VCaP (cell line): ENCODE measurements at regions not wholly inside any gene's neighbourhood (a gene's known extent, or its start where the extent isn't known, plus 50 kb on each side); places are given as distances from the start of the nearest gene placed in this dataset.
"Not testable (repeated sequence)": the region's sequence is repeated elsewhere in the genome, so short reads cannot be mapped to it uniquely, and the experiment has no call there.

Experiments
- H3K27ac ChIP-seq: fragments of 450-650 bp; 2 replicates; pipeline ENCODE4 v1.5.1; 2017
- TF ChIP-seq, protein P1 (sequence below): fragments of 450-650 bp; conservative IDR thresholded peaks from 2 replicates; pipeline ENCODE4 v1.5.1; 2017; ENCODE audit warnings: mild to moderate bottlenecking, moderate library complexity

DNA sequence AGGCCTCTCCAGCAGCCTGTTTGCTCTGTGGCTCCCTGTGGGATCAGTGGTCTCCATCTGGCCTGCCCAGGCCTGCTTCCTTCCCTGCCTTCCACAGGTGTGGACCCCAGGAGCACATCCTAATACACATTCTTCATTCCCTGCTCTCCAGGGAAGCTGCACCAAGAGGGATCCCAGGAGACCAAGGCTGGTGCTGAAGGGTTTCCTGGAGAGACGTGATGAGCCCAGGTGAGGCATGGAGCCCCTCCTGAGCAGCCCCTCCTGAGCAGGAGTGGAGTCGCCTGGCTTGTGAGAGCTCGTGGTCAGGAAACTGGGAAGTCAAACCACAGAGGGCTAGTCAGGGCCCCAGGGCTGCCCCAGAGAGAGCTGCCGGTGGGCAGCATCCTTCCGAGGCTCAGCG, 561.4 kb downstream of the MATN1 start:
- H3K27ac ChIP-seq: no peak overlapping the region
- TF ChIP-seq, protein P1, sequence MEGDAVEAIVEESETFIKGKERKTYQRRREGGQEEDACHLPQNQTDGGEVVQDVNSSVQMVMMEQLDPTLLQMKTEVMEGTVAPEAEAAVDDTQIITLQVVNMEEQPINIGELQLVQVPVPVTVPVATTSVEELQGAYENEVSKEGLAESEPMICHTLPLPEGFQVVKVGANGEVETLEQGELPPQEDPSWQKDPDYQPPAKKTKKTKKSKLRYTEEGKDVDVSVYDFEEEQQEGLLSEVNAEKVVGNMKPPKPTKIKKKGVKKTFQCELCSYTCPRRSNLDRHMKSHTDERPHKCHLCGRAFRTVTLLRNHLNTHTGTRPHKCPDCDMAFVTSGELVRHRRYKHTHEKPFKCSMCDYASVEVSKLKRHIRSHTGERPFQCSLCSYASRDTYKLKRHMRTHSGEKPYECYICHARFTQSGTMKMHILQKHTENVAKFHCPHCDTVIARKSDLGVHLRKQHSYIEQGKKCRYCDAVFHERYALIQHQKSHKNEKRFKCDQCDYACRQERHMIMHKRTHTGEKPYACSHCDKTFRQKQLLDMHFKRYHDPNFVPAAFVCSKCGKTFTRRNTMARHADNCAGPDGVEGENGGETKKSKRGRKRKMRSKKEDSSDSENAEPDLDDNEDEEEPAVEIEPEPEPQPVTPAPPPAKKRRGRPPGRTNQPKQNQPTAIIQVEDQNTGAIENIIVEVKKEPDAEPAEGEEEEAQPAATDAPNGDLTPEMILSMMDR: no peak

DNA sequence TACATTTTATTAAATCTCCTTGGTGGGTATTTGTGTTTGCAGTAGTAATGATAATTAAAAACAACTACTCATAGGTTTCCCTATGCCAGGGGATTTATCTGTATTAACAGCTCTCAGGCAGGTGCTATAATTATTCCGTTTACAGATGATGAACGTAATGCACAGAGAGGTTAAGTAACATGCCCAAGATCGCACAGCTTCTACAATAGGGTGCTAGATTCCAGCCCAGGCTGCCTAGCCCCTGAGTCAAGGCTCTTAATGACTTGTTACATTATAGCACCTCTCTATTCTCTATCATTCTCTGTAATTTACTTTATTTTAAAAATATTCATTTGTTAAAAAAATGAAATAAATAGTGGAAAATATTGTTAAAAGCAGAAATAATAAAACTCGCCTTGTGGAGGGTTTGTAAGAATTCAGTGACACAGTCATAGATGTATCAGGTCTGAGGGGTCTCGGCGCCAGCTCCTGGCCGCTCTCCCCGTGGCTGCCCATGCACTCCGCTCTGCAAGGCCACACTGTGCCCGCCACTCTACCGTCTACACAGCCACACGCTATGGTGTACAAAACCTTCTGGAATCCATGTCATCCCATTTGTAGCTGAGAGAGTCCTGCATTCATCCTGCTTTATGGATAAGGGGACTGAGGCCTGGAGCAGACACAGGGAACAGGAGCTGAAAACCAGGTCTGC, 562.2 kb downstream of the MATN1 start:
- H3K27ac ChIP-seq: no peak overlapping the region
- TF ChIP-seq, protein P1: no peak

DNA sequence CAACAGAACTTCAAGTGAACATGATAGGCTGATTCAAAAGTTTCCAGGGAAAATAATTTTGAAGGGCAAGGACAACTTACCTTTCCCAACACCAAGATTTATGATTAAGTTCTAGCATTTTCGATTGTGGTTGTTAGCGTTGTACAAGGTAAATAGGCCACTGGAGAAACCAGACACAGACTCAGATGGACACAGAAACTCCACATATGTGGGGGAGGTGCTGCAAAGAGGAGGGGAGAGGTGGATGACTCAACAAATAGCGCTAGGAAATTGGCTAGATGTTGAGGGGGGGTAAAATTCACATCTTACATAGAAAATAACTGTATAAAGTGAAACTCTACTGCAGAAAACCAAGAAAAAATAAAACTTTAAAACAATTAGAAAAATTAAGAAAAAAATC, 564.4 kb downstream of the MATN1 start:
- TF ChIP-seq, protein P1: no peak
- no peak overlapping the region for H3K27ac ChIP-seq

DNA sequence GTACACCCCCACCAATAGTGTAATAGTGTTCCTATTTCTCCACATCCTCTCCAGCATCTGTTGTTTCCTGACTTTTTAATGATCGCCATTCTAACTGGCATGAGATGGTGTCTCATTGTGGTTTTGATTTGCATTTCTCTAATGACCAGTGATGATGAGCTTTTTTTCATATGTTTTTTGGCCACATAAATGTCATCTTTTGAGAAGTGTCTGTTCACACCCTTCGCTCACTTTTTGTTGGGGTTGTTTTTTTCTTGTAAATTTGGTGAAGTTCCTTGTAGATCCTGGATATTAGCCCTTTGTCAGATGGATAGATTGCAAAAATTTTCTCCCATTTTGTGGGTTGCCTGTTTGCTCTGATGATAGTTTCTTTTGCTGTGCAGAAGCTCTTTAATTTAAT, 567.7 kb downstream of the MATN1 start:
- not testable (repeated sequence) for H3K27ac ChIP-seq

DNA sequence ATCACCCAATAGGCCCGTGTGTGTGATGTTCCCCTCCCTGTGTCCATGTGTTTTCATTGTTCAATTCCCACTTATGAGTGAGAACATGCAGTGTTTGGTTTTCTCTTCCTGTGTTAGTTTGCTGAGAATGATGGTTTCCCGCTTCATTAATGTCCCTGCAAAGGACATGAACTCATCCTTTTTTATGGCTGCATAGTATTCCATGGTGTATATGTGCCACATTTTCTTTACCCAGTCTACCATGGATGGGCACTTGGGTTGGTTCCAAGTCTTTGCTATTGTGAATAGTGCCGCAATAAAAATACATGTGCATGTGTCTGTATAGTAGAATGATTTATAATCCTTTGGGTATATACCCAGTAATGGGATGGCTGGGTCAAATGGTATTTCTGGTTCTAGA, 568.1 kb downstream of the MATN1 start:
- H3K27ac ChIP-seq: not testable (repeated sequence)

DNA sequence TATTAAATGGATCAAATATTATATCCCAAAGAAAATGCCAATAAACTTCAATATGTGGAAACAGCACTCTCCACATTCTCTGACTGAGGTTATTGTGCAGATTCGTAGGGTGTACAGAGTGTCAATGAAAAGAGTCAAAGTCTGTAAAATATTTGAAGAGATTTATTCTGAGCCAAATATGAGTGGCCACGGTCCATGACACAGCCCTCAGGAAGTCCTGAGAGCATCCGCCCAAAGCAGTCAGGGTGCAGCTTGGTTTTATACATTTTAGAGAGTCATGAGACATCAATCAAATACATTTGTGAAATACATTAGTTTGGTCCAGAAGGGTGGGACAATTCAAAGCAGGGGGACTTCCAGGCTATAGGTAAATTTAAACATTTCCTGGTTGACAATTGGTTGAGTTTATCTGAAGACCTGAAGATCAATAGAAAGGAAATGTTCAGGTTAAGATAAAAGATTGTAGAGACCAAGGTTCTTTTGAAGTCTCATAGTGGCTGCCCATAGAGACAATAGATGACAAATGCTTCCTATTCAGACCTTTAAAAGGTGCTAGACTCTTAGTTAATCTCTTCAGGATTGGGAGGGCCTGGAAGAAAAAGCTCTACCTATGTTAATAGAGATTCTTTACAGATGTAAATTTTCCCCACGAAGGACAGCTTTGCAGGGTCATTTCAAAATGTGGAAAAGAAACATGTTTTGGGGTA, 569.5 kb downstream of the MATN1 start:
- TF ChIP-seq, protein P1: no peak
- no peak overlapping the region for H3K27ac ChIP-seq

DNA sequence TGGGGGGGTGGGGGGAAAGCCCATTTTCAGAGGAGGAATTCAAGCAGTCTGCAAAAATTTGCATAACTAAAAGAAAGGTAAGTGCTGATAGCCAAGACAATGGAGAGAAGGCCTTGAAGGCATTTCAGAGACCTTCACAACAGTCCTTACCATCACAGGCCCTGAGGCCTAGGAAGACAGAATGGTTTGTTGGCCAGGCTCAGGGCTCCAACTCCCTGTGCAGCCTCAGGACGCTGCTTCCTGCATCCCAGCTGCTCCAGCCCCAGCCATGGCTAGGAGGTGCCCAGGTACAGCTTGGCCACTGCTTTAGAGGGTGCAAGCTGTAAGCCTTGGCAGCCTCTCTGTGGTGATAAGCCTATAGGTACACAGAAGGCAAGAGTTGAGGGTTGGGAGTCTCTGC, 571.6 kb downstream of the MATN1 start:
- TF ChIP-seq, protein P1: no peak
- H3K27ac ChIP-seq: no peak overlapping the region

DNA sequence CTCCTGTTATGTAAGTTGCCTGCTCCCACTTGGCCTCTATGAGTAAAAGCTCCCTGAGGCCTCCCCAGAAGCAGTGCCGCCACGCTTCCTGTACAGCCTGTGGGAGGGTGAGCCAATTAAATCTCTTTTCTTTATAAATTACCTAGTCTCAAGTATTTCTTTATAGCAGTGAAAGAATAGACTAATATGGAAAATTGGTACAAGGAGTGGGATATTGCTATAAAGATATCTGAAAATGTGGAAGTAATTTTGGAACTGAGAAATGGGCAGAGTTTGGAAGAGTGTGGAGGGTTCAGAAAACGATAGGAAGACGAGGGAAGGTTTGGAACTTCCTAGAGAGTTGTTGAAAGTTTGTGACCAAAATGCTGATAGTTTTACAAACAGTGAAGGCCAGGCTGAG, 572.3 kb downstream of the MATN1 start:
- no peak overlapping the region for H3K27ac ChIP-seq
- TF ChIP-seq, protein P1: no peak
